T-helper 2 cell treated with Interferon-gamma antibody and Interleukin-4, amounts not matched to agents 5 μg/mL and 100 μg/mL, for 36 hours (primary cell): ENCODE measurements at regions not wholly inside any gene's neighbourhood (a gene's known extent, or its start where the extent isn't known, plus 50 kb on each side); places are given as distances from the start of the nearest gene placed in this dataset.

Experiments
- DNase-seq: peaks from one replicate; pipeline ENCODE4 v3.0.0; 2021; ENCODE audit warnings: low spot score
- H3K27ac Mint-ChIP-seq: one replicate; pipeline ENCODE4 v1.8.0; 2021; ENCODE audit warnings: mild to moderate bottlenecking, mixed read lengths
- H3K27me3 Mint-ChIP-seq: one replicate; pipeline ENCODE4 v1.8.0; 2021; ENCODE audit warnings: low read depth, mixed read lengths
- H3K36me3 Mint-ChIP-seq: one replicate; pipeline ENCODE4 v1.8.0; 2021; ENCODE audit warnings: low read depth, mixed read lengths
- H3K4me1 Mint-ChIP-seq: one replicate; pipeline ENCODE4 v1.8.0; 2021; ENCODE audit warnings: low read depth, mixed read lengths
- H3K4me3 Mint-ChIP-seq: one replicate; pipeline ENCODE4 v1.8.0; 2022; ENCODE audit warnings: mild to moderate bottlenecking, moderate library complexity, mixed read lengths
- H3K9me3 Mint-ChIP-seq: one replicate; pipeline ENCODE4 v1.8.0; 2021; ENCODE audit warnings: mixed read lengths

GRCh38 chr9:115668521-115668920, 485.1 kb upstream of the PAPPA start:
- Mint-ChIP-seq H3K27me3 (no peaks in the 10 kb centered on the region), H3K27ac (no peak overlapping the region), H3K4me3 (no peak overlapping the region), H3K4me1 (no peaks in the 10 kb centered on the region), H3K9me3 (no peaks in the 10 kb centered on the region), H3K36me3 (no peaks in the 10 kb centered on the region)
- no peak for DNase-seq

- H3K9me3 Mint-ChIP-seq = no peaks in the 10 kb centered on the region
- no peak overlapping the region for H3K4me3 Mint-ChIP-seq
- DNase-seq = no peak
- H3K27ac Mint-ChIP-seq = no peak overlapping the region
- H3K27me3 Mint-ChIP-seq = no peaks in the 10 kb centered on the region
- H3K4me1 Mint-ChIP-seq = no peaks in the 10 kb centered on the region
- H3K36me3 Mint-ChIP-seq = no peaks in the 10 kb centered on the region
Observed at GRCh38 chr9:115671236-115671962, 482.2 kb upstream of the PAPPA start.

- no peak for DNase-seq
- Mint-ChIP-seq H3K4me1 (no peaks in the 10 kb centered on the region), H3K4me3 (no peak overlapping the region), H3K36me3 (no peaks in the 10 kb centered on the region), H3K27ac (no peak overlapping the region), H3K9me3 (no peaks in the 10 kb centered on the region), H3K27me3 (no peaks in the 10 kb centered on the region)
Observed at GRCh38 chr9:115671963-115672305, 481.7 kb upstream of the PAPPA start.

- no peak for DNase-seq
- Mint-ChIP-seq H3K27ac (no peak overlapping the region), H3K27me3 (no peaks in the 10 kb centered on the region), H3K4me3 (no peak overlapping the region), H3K4me1 (no peaks in the 10 kb centered on the region), H3K36me3 (no peaks in the 10 kb centered on the region), H3K9me3 (no peaks in the 10 kb centered on the region)
Observed at GRCh38 chr9:115672477-115673316, 480.9 kb upstream of the PAPPA start.

GRCh38 chr9:115673599-115673998, 480.0 kb upstream of the PAPPA start:
- Mint-ChIP-seq H3K4me1 (no peaks in the 10 kb centered on the region), H3K36me3 (no peaks in the 10 kb centered on the region), H3K27me3 (no peaks in the 10 kb centered on the region), H3K9me3 (no peaks in the 10 kb centered on the region), H3K4me3 (no peak overlapping the region), H3K27ac (no peak overlapping the region)
- DNase-seq = no peak

- Mint-ChIP-seq H3K4me1 (no peaks in the 10 kb centered on the region), H3K27me3 (no peaks in the 10 kb centered on the region), H3K36me3 (no peaks in the 10 kb centered on the region), H3K27ac (no peak overlapping the region), H3K4me3 (no peak overlapping the region), H3K9me3 (no peaks in the 10 kb centered on the region)
- DNase-seq = no peak
Observed at GRCh38 chr9:115674091-115674490, 479.5 kb upstream of the PAPPA start.

GRCh38 chr9:115675834-115676233, 477.8 kb upstream of the PAPPA start:
- no peaks in the 10 kb centered on the region for H3K9me3 Mint-ChIP-seq
- no peak overlapping the region for H3K27ac Mint-ChIP-seq
- H3K4me3 Mint-ChIP-seq = no peak overlapping the region
- DNase-seq = no peak
- H3K4me1 Mint-ChIP-seq = no peaks in the 10 kb centered on the region
- H3K27me3 Mint-ChIP-seq = no peaks in the 10 kb centered on the region
- no peaks in the 10 kb centered on the region for H3K36me3 Mint-ChIP-seq

- Mint-ChIP-seq H3K36me3 (no peaks in the 10 kb centered on the region), H3K4me3 (no peak overlapping the region), H3K27ac (no peak overlapping the region), H3K4me1 (no peaks in the 10 kb centered on the region), H3K27me3 (no peaks in the 10 kb centered on the region), H3K9me3 (no peaks in the 10 kb centered on the region)
- no peak for DNase-seq
Observed at GRCh38 chr9:115680231-115680630, 473.4 kb upstream of the PAPPA start.

- Mint-ChIP-seq H3K9me3 (no peaks in the 10 kb centered on the region), H3K4me3 (no peak overlapping the region), H3K27ac (no peak overlapping the region), H3K27me3 (no peaks in the 10 kb centered on the region), H3K36me3 (no peaks in the 10 kb centered on the region), H3K4me1 (no peaks in the 10 kb centered on the region)
- no peak for DNase-seq
Observed at GRCh38 chr9:115681585-115681984, 472.0 kb upstream of the PAPPA start.

- no peak for DNase-seq
- Mint-ChIP-seq H3K4me1 (no peaks in the 10 kb centered on the region), H3K36me3 (no peaks in the 10 kb centered on the region), H3K27me3 (no peaks in the 10 kb centered on the region), H3K27ac (no peak overlapping the region), H3K4me3 (no peak overlapping the region), H3K9me3 (no peaks in the 10 kb centered on the region)
Observed at GRCh38 chr9:115686069-115686468, 467.5 kb upstream of the PAPPA start.

- Mint-ChIP-seq H3K4me1 (no peaks in the 10 kb centered on the region), H3K27me3 (no peaks in the 10 kb centered on the region)
Observed at GRCh38 chr9:115687356-115687755, 466.2 kb upstream of the PAPPA start.

GRCh38 chr9:115689331-115689730, 464.3 kb upstream of the PAPPA start:
- no peak for DNase-seq
- Mint-ChIP-seq H3K36me3 (no peaks in the 10 kb centered on the region), H3K27me3 (no peaks in the 10 kb centered on the region), H3K27ac (no peak overlapping the region), H3K9me3 (no peaks in the 10 kb centered on the region), H3K4me1 (no peaks in the 10 kb centered on the region), H3K4me3 (no peak overlapping the region)

More at GRCh38 chr9:115687356-115687755, 466.2 kb upstream of the PAPPA start:
- Mint-ChIP-seq H3K9me3 (no peaks in the 10 kb centered on the region), H3K4me3 (no peak overlapping the region), H3K36me3 (no peaks in the 10 kb centered on the region), H3K27ac (no peak overlapping the region)
- no peak for DNase-seq

GRCh38 chr9:115690786-115691496, 462.6 kb upstream of the PAPPA start:
- H3K27ac Mint-ChIP-seq = no peak overlapping the region
- no peak for DNase-seq
- no peaks in the 10 kb centered on the region for H3K9me3 Mint-ChIP-seq
- no peaks in the 10 kb centered on the region for H3K4me1 Mint-ChIP-seq
- H3K36me3 Mint-ChIP-seq = no peaks in the 10 kb centered on the region
- H3K4me3 Mint-ChIP-seq = no peak overlapping the region
- no peaks in the 10 kb centered on the region for H3K27me3 Mint-ChIP-seq

GRCh38 chr9:115691693-115692092, 461.9 kb upstream of the PAPPA start:
- no peaks in the 10 kb centered on the region for H3K9me3 Mint-ChIP-seq
- no peak overlapping the region for H3K27ac Mint-ChIP-seq
- no peaks in the 10 kb centered on the region for H3K4me1 Mint-ChIP-seq
- no peaks in the 10 kb centered on the region for H3K27me3 Mint-ChIP-seq
- no peak overlapping the region for H3K4me3 Mint-ChIP-seq
- no peak for DNase-seq
- H3K36me3 Mint-ChIP-seq = no peaks in the 10 kb centered on the region
